ENCODE measurements at regions not wholly inside any gene's neighbourhood (a gene's known extent, or its start where the extent isn't known, plus 50 kb on each side); places are given as distances from the start of the nearest gene placed in this dataset.

DNA sequence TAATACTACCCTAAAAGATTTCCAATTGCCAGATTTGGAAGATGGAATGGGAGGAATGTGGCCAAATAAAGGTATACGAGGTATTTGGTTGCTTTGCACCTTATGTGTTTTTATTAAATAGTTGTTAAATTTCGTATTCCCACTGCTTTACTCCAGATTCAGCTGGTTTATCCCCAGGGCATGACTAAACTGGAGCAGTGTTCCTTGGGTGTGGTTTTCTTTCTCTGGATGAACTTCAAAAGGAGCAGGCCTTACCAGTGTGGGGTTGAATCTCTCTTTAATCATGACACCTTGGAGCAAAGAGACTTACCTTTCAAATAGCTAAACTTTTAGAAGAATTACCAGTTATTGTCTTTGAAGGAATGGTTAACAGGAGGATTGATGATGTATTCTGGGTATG is 121.7 kb upstream of the BNC2 start (continued):
- TF ChIP-seq, protein P1, sequence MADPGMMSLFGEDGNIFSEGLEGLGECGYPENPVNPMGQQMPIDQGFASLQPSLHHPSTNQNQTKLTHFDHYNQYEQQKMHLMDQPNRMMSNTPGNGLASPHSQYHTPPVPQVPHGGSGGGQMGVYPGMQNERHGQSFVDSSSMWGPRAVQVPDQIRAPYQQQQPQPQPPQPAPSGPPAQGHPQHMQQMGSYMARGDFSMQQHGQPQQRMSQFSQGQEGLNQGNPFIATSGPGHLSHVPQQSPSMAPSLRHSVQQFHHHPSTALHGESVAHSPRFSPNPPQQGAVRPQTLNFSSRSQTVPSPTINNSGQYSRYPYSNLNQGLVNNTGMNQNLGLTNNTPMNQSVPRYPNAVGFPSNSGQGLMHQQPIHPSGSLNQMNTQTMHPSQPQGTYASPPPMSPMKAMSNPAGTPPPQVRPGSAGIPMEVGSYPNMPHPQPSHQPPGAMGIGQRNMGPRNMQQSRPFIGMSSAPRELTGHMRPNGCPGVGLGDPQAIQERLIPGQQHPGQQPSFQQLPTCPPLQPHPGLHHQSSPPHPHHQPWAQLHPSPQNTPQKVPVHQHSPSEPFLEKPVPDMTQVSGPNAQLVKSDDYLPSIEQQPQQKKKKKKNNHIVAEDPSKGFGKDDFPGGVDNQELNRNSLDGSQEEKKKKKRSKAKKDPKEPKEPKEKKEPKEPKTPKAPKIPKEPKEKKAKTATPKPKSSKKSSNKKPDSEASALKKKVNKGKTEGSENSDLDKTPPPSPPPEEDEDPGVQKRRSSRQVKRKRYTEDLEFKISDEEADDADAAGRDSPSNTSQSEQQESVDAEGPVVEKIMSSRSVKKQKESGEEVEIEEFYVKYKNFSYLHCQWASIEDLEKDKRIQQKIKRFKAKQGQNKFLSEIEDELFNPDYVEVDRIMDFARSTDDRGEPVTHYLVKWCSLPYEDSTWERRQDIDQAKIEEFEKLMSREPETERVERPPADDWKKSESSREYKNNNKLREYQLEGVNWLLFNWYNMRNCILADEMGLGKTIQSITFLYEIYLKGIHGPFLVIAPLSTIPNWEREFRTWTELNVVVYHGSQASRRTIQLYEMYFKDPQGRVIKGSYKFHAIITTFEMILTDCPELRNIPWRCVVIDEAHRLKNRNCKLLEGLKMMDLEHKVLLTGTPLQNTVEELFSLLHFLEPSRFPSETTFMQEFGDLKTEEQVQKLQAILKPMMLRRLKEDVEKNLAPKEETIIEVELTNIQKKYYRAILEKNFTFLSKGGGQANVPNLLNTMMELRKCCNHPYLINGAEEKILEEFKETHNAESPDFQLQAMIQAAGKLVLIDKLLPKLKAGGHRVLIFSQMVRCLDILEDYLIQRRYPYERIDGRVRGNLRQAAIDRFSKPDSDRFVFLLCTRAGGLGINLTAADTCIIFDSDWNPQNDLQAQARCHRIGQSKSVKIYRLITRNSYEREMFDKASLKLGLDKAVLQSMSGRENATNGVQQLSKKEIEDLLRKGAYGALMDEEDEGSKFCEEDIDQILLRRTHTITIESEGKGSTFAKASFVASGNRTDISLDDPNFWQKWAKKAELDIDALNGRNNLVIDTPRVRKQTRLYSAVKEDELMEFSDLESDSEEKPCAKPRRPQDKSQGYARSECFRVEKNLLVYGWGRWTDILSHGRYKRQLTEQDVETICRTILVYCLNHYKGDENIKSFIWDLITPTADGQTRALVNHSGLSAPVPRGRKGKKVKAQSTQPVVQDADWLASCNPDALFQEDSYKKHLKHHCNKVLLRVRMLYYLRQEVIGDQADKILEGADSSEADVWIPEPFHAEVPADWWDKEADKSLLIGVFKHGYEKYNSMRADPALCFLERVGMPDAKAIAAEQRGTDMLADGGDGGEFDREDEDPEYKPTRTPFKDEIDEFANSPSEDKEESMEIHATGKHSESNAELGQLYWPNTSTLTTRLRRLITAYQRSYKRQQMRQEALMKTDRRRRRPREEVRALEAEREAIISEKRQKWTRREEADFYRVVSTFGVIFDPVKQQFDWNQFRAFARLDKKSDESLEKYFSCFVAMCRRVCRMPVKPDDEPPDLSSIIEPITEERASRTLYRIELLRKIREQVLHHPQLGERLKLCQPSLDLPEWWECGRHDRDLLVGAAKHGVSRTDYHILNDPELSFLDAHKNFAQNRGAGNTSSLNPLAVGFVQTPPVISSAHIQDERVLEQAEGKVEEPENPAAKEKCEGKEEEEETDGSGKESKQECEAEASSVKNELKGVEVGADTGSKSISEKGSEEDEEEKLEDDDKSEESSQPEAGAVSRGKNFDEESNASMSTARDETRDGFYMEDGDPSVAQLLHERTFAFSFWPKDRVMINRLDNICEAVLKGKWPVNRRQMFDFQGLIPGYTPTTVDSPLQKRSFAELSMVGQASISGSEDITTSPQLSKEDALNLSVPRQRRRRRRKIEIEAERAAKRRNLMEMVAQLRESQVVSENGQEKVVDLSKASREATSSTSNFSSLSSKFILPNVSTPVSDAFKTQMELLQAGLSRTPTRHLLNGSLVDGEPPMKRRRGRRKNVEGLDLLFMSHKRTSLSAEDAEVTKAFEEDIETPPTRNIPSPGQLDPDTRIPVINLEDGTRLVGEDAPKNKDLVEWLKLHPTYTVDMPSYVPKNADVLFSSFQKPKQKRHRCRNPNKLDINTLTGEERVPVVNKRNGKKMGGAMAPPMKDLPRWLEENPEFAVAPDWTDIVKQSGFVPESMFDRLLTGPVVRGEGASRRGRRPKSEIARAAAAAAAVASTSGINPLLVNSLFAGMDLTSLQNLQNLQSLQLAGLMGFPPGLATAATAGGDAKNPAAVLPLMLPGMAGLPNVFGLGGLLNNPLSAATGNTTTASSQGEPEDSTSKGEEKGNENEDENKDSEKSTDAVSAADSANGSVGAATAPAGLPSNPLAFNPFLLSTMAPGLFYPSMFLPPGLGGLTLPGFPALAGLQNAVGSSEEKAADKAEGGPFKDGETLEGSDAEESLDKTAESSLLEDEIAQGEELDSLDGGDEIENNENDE (IDR thresholded peaks at IDR 0.05; ENCODE audit: insufficient replicate concordance, low read length) = no peak

Data from H1 (cell line).